Esophagus muscularis mucosa (tissue), 3 donors: ENCODE measurements at regions not wholly inside any gene's neighbourhood (a gene's known extent, or its start where the extent isn't known, plus 50 kb on each side); places are given as distances from the start of the nearest gene placed in this dataset.

Experiments used
- POLR2A ChIP-seq: fragments of 450-650 bp; IDR thresholded peaks from one replicate; pipeline ENCODE4 v1.6.1; 2017; ENCODE audit warnings: antibody characterized with exemption, moderate library complexity, mild to moderate bottlenecking, low read depth
- TF ChIP-seq, protein P1 (sequence below), 3 experiments: fragments of 200-600 bp in 2 of 3; fragments of 450-650 bp in 1 of 3; sonication (generic) in 2 of 3; IDR thresholded peaks; one replicate each; pipeline ENCODE4 v1.5.1; 2017 to 2019; ENCODE audit warnings: antibody characterized with exemption in 3 of 3, mild to moderate bottlenecking in 2 of 3, moderate library complexity in 1 of 3

DNA sequence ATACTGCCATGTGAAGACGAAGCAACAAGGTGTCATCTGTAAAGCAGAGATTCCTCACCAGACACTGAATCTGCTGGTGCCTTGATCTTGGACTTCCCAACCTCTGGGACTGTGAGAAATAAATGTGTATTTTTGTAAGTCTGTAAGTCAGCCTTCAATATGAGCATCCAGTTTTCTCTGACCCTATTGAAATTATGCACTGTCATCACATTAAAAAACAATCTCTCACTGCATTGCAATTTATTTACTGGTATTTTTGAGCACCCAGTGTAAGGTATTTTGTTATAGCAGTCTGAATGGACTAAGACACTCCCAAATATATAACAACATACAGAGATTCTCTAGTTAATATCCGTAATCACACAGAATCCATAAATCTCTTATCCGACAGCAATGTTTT, 77.5 kb upstream of the CDK6 start:
- TF ChIP-seq, protein P1, sequence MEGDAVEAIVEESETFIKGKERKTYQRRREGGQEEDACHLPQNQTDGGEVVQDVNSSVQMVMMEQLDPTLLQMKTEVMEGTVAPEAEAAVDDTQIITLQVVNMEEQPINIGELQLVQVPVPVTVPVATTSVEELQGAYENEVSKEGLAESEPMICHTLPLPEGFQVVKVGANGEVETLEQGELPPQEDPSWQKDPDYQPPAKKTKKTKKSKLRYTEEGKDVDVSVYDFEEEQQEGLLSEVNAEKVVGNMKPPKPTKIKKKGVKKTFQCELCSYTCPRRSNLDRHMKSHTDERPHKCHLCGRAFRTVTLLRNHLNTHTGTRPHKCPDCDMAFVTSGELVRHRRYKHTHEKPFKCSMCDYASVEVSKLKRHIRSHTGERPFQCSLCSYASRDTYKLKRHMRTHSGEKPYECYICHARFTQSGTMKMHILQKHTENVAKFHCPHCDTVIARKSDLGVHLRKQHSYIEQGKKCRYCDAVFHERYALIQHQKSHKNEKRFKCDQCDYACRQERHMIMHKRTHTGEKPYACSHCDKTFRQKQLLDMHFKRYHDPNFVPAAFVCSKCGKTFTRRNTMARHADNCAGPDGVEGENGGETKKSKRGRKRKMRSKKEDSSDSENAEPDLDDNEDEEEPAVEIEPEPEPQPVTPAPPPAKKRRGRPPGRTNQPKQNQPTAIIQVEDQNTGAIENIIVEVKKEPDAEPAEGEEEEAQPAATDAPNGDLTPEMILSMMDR (IDR thresholded peaks at IDR 0.05) = no peak
- no peak for TF ChIP-seq POLR2A
